KG1 (cell line): ENCODE measurements at regions not wholly inside any gene's neighbourhood (a gene's known extent, or its start where the extent isn't known, plus 50 kb on each side); places are given as distances from the start of the nearest gene placed in this dataset.

ENCODE experiments used
- DNase-seq: peaks from one replicate; lab custom pipeline; 2025; lab: John Stamatoyannopoulos, UW

- no peak for DNase-seq
These were observed 566.0 kb upstream of the CDH18 start for GRCh38 chr5:20554001-20554400.

DNA sequence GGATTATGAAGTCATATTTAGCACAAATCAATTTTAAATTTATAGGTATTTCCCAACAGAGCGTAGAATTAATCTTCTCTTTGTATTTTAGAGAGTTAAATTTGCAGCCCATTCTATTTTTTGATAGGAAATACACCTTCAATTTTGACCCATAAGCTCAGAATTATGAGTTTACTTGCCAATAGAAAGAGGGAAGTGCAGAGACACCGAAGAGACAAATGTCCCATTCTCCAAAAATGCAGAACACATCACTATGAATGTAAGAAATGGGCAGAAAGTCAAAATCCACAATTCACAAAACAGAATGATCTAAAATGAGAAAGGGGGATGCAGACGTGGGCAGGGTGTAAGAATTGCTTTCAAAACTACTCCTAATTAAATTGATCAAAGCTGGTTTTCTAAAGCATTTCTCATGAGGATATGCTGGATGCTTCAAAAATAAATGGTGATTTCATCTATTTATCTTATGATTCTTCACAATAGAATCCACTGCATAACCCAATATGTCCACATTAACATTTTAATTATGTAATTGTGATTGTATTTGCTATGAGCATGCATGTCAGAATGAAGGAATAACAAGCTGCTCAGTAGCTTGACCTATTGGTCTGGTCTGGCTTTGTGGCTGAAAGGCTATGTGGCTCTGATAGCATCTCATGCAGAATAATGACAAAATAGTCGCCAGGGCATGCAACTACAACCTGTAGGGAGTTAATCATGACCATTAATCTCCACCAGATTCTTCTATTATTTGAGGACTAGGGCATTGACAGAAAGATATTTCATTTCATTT lies 550.1 kb upstream of the CDH18 start:
- peak; percentile 21 for DNase-seq

DNA sequence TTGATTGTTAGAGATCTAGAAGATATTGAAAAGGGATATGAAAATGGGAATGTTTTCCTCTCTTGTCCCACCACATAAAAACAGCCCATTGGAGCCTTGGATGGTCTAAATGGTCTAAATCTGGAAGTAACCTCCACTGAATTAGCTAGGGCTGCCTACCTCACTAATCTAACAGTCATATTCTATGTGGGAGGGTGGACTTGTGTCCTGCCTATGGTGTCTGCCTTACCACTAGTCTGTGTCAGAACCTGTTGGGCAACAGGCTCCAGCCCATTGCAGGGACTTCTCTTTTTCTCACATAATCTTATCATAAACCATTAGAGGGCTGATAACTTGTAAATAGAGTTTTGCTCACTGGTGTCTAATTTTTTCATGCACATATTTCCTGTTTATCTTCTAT lies 548.8 kb upstream of the CDH18 start:
- DNase-seq = peak; percentile 52

DNA sequence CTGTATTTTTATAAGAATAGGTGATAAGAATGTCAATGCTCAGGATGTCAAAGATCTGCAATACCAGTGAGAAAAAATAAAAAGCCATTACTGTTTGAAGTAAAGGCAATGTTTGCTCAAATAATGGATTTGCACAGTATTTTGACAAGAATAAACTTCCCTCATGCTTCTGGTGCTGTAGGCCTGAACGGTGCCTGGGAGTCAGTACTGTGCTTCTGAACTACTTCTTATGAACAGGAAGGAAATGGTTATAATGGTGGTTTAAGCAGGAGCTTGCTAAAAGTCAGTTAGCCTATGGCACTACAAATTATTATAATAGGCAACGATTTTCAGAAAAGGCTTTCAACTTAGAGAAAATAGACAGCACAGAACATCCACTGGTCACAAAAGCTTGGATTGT lies 548.3 kb upstream of the CDH18 start:
- DNase-seq = peak; percentile 66

- no peak for DNase-seq
These were observed 540.5 kb upstream of the CDH18 start for GRCh38 chr5:20528471-20528870.

- no peak for DNase-seq
These were observed 537.1 kb upstream of the CDH18 start for GRCh38 chr5:20524991-20525529.

DNA sequence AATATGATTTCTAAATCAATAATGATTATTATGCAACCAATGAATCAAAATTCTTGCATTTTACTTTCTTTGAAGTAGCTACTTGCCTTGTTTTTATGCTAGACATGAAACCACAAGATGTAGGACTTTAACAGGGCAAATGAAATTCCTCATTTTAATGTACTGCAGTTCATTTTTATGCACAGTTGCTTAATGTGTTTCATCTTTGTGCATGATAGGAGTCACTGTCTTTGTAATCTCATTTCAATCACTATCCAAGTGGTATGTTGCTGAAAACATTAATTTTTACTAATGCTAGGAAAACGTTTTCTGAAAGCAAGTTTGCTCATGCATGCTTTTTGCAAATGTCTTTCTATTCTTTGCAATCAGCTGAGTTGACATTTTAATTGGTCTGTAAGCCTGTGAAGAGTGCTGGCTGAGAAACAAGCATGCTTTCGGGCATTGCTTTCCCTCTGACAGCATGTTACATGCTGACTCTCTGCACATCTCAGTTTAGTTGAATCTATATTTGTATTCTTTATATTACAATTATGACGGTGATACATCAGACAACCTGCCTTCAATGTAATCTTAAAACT lies 535.0 kb upstream of the CDH18 start:
- no peak for DNase-seq

GRCh38 chr5:20515606-20516005 lies 527.6 kb upstream of the CDH18 start:
- DNase-seq = no peak

DNA sequence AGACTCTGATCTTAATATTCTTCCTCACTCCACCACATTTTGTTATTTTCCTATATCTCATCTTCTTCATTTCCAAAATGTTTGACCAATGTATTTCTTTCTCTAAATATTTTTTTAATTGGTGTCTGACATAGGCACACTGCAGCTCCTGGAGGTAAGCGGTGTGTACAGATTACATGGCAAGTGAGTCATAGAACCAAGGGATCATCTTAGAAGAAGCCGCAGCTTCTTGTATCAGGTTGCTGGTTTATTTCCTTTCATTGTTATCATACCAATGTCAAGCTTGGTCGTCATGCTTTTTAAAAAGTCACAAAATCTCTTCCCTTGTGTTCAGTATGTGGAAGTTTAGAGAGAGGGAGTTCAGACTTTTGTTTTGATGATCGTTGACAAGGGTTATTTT lies 526.1 kb upstream of the CDH18 start:
- no peak for DNase-seq

- DNase-seq = no peak
These were observed 512.5 kb upstream of the CDH18 start for GRCh38 chr5:20500546-20500945.

- no peak for DNase-seq
These were observed 510.9 kb upstream of the CDH18 start for GRCh38 chr5:20498926-20499325.

- DNase-seq = no peak
These were observed 510.1 kb upstream of the CDH18 start for GRCh38 chr5:20498102-20498501.

GRCh38 chr5:20497356-20497755 lies 509.4 kb upstream of the CDH18 start:
- no peak for DNase-seq

DNA sequence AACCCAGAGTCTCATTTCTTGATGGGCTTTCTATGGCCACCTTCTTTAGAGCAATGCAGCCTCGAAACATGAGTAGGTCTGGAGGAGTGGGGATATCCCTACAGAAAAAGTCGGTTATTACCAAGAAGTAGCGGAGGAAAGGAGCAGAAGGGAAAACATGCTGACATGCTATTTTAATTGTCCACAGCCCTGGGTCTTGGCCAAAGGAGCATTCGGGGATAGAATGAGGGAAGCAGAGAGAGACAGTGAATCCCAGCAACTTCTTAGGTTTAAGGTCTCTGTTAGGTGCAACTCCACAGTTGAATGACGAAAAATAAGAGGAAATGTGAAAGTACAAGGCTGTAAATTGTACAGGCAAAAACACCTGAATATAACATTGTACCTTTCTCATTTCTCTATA lies 506.7 kb upstream of the CDH18 start:
- no peak for DNase-seq

DNA sequence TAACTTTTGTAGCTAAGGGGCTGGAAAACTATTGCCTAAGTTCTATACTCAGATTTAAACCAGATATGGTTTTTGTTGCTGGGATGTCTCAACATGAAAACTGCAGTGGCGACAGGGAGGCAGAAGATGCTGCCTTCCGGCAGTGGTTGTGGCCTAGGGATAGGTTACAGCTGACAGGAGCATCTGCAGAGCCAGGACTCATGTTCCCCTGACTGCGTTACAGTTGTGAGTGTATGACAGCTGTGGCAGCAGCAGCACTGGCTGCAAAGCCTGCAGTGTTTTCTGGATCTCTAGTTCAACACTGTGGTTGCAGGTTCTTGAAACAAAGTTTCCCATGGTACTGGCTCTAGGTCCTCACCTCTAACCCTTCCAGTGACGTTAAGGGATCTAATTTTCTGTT lies 498.8 kb upstream of the CDH18 start:
- no peak for DNase-seq

GRCh38 chr5:20476016-20476415 lies 488.0 kb upstream of the CDH18 start:
- no peak for DNase-seq

DNA sequence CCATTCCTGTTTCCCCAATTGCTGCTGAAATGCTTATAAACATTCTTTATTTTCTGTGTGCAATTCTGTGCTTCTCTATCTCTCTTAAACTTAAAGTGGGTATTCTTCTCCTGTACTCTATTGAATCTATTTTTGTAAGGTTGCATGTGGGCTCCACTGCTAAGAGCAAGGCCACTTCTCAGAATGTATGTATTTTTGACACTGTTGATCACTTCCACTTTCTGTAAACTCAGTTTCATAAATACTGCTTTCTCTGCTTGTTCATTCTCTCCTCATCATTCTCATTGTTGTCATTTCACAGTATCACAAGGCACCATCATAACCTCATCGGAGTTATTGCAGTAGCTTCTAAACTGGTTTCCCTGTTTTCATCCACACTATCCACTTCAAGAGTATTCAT lies 483.0 kb upstream of the CDH18 start:
- DNase-seq = no peak

DNA sequence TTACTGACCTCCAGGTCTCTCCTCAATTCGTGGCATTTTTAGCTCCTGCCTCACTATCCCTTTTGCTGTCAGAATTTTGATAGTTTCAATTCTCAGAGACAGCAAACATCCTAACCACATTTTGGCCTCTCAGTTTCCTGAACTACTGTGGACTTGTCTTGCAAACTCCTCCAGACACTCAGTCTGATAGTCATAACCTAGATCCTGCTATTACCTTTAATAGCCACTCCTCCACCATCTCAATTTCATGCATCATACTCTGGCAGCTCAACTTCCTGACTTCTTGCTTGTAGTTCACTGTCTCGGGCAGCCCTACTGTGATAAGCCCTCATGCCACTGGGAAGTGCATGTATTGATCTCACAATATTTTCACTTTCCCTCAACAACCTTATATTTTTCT lies 481.8 kb upstream of the CDH18 start:
- no peak for DNase-seq

DNA sequence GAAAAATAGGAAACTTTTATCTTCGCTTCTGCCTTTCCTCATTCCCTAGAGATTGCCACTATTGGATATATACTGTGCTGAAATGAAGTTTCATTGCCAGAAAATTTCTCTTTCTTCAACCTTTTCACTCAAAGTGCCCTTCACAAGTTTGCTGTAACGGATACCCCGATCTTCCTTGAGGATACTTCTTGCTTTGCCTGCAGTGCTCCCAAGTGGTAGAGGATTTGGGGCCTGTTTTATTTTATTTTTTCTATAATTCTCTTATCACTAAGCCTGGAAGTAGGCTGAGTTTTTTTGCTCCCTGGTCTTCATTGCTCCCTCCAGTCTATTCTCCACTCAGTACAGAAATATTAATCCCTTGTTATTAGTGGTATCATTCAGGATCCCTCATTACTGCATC lies 481.4 kb upstream of the CDH18 start:
- no peak for DNase-seq

DNA sequence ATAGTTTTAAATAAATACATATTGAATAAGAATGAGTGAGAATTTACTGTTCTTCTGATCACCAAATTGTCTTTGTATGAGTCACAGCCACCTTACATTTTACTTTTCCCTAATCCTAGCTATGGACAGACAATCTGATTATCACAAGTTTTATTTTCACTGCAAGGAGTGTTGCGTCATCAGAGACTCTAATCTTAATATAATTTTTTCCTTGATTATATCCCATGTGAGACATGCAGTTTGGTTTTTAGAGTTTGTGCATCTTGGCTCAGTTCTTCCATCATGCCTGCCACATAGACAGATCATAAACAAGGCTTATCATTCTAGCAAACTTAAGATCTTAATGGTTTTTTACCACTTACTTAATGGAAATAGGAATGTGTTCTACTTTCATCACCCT lies 478.5 kb upstream of the CDH18 start:
- no peak for DNase-seq

DNA sequence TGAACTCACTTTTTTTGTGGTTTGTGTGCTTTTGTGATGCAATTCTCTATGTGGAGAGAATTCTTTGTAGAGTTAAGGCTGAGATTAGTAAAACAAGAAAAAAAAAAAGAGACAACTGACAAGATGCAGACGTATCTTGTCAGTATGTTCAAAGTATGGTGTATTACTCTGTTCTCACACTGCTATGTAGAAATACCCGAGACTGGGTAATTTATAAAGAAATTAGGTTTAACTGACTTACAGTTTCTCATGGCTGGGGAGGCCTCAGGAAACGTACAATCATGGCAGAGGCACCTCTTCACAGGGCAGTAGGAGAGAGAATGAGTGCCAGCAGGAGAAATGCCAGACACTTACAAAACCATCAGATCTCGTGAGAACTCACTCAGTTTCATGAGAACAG lies 475.2 kb upstream of the CDH18 start:
- DNase-seq = no peak

DNA sequence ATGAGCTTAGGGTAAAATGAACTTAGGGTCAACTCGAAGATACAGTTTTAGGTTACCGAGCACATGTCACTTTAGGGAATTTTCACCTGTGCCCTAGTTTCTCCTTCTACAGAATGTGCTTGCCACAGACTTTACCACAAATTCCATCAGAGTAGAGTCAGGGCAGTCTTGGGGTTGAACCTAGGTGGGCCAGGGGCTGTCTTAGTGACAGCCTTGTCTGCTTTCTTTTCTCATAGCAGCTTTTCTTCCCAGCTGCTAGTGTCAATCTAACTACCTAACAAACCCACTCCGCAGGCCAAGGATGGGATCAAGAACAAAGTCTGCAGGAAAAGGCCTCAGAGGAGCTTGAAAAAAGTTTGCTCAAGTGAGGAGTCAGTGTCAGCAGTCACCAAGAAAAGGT lies 458.1 kb upstream of the CDH18 start:
- DNase-seq = no peak

DNA sequence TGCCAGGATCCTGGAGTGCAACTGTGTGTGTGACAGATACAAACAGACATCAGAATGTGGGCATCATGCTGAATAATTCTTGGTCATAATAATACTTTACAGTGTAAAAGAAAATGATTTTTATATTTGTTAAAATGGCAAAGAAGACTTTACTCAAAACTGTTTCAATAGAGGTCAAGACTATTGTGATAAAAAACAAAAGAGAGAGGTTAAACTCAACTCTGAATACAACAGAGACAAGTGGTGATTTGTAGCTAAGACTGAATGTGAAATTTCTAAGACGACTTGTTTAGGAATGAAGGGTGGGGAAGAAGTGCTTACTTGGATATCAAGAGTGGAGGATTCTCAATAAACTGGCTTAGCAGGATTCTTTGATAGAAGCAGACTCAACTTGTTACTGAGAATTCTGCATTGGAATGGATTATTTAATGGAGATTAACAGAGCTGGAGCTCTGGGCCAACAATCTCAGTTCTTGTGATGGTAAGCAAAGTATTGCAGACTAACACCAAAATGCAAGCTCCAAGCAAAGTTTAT lies 457.4 kb upstream of the CDH18 start:
- no peak for DNase-seq

- DNase-seq = no peak
These were observed 446.8 kb upstream of the CDH18 start for GRCh38 chr5:20434786-20435185.
